Pons (tissue), 1 donor: ENCODE measurements at regions not wholly inside any gene's neighbourhood (a gene's known extent, or its start where the extent isn't known, plus 50 kb on each side); places are given as distances from the start of the nearest gene placed in this dataset.
A peak's percentile ranks its signal among the peaks of the same experiment; 100 is the strongest.

Experiments
- DNase-seq: peaks from one replicate; pipeline ENCODE4 v3.0.0-alpha.2; 2016; ENCODE audit warnings: low spot score

GRCh38 chr1:163745204-163745603 lies 423.4 kb downstream of the NUF2 start:
- DNase-seq = no peak

GRCh38 chr1:163747261-163747660 lies 425.5 kb downstream of the NUF2 start:
- DNase-seq = no peak

GRCh38 chr1:163747855-163748254 lies 426.1 kb downstream of the NUF2 start:
- no peak for DNase-seq

- DNase-seq = no peak
These were observed 437.4 kb downstream of the NUF2 start for GRCh38 chr1:163758977-163759670.

- no peak for DNase-seq
These were observed 440.1 kb downstream of the NUF2 start for GRCh38 chr1:163761898-163762297.

- no peak for DNase-seq
These were observed 444.6 kb downstream of the NUF2 start for GRCh38 chr1:163766257-163766918.

- no peak for DNase-seq
These were observed 446.8 kb downstream of the NUF2 start for GRCh38 chr1:163768576-163768975.

GRCh38 chr1:163770265-163770664 lies 448.5 kb downstream of the NUF2 start:
- DNase-seq = no peak

- DNase-seq = no peak
These were observed 449.9 kb downstream of the NUF2 start for GRCh38 chr1:163771637-163772036.

GRCh38 chr1:163772246-163772645 lies 450.5 kb downstream of the NUF2 start:
- no peak for DNase-seq

GRCh38 chr1:163773396-163773795 lies 451.6 kb downstream of the NUF2 start:
- DNase-seq = no peak

- DNase-seq = no peak
These were observed 452.7 kb downstream of the NUF2 start for GRCh38 chr1:163774401-163774945.

GRCh38 chr1:163774978-163775620 lies 453.3 kb downstream of the NUF2 start:
- DNase-seq = no peak

- no peak for DNase-seq
These were observed 455.5 kb downstream of the NUF2 start for GRCh38 chr1:163777205-163777604.

- no peak for DNase-seq
These were observed 459.4 kb downstream of the NUF2 start for GRCh38 chr1:163781146-163781545.

- DNase-seq = no peak
These were observed 464.2 kb downstream of the NUF2 start for GRCh38 chr1:163785868-163786405.

- DNase-seq = no peak
These were observed 468.2 kb downstream of the NUF2 start for GRCh38 chr1:163789911-163790310.

GRCh38 chr1:163794551-163794950 lies 472.8 kb downstream of the NUF2 start:
- DNase-seq = no peak

- peak; percentile 5 for DNase-seq
These were observed 474.7 kb downstream of the NUF2 start for GRCh38 chr1:163796394-163796821.

GRCh38 chr1:163797816-163798215 lies 476.1 kb downstream of the NUF2 start:
- no peak for DNase-seq

- DNase-seq = no peak
These were observed 477.5 kb downstream of the NUF2 start for GRCh38 chr1:163799190-163799805.
